Tibial nerve (tissue), 4 donors: ENCODE measurements at regions not wholly inside any gene's neighbourhood (a gene's known extent, or its start where the extent isn't known, plus 50 kb on each side); places are given as distances from the start of the nearest gene placed in this dataset.
A peak's percentile ranks its signal among the peaks of the same experiment; 100 is the strongest.

Source experiments
- DNase-seq, 2 donors: peaks; one replicate each; pipeline ENCODE4 v3.0.0-alpha.2; 2019; ENCODE audit warnings: low spot score in 2 of 2
- H3K27ac ChIP-seq, 4 donors: fragments of 200-600 bp; sonication (generic) in 3 of 4; one replicate each; pipeline ENCODE4 v1.5.1; 2017 to 2019; ENCODE audit warnings: mild to moderate bottlenecking in 1 of 4
- H3K27me3 ChIP-seq, 2 donors: fragments of 200-600 bp; sonication (generic) in 1 of 2; one replicate each; pipeline versions ENCODE4 v1.5.1 to v1.6.0; 2017 to 2019
- H3K36me3 ChIP-seq, 3 donors: fragments of 200-600 bp; sonication (generic); one replicate each; pipeline ENCODE4 v1.5.1; 2018 to 2019
- H3K4me1 ChIP-seq, 4 donors: fragments of 200-600 bp; sonication (generic) in 3 of 4; one replicate each; pipeline ENCODE4 v1.5.1; 2017 to 2019
- H3K4me3 ChIP-seq, 4 donors: fragments of 200-600 bp; sonication (generic) in 3 of 4; one replicate each; pipeline ENCODE4 v1.5.1; 2017 to 2019; ENCODE audit warnings: mild to moderate bottlenecking in 1 of 4, moderate library complexity in 1 of 4
- H3K9me3 ChIP-seq, 4 donors: fragments of 200-600 bp; sonication (generic) in 3 of 4; one replicate each; pipeline ENCODE4 v1.5.1; 2017 to 2019
- EP300 ChIP-seq, 2 donors: sonication (generic); formaldehyde crosslinking; IDR thresholded peaks; one replicate each; pipeline ENCODE4 v1.6.1; 2017; ENCODE audit warnings: antibody characterized with exemption in 2 of 2, mild to moderate bottlenecking in 1 of 2
- POLR2A ChIP-seq, 2 donors: fragments of 450-650 bp; IDR thresholded peaks; one replicate each; pipeline ENCODE4 v1.6.1; 2017; ENCODE audit warnings: antibody characterized with exemption in 2 of 2, mild to moderate bottlenecking in 2 of 2, moderate library complexity in 2 of 2
- WGBS, 2 donors: methylation state at CpG; one replicate each; pipeline ENCODE4 v1.1.5; 2018; 5-methylcytosine and 5-hydroxymethylcytosine counted together
- TF ChIP-seq, protein P1 (sequence below), 5 experiments: fragments of 200-600 bp in 3 of 5; fragments of 450-650 bp in 2 of 5; sonication (generic) in 3 of 5; IDR thresholded peaks; one replicate each; pipeline ENCODE4 v1.5.1; 2016 to 2019; ENCODE audit warnings: antibody characterized with exemption in 5 of 5, mild to moderate bottlenecking in 3 of 5, moderate library complexity in 2 of 5

DNA sequence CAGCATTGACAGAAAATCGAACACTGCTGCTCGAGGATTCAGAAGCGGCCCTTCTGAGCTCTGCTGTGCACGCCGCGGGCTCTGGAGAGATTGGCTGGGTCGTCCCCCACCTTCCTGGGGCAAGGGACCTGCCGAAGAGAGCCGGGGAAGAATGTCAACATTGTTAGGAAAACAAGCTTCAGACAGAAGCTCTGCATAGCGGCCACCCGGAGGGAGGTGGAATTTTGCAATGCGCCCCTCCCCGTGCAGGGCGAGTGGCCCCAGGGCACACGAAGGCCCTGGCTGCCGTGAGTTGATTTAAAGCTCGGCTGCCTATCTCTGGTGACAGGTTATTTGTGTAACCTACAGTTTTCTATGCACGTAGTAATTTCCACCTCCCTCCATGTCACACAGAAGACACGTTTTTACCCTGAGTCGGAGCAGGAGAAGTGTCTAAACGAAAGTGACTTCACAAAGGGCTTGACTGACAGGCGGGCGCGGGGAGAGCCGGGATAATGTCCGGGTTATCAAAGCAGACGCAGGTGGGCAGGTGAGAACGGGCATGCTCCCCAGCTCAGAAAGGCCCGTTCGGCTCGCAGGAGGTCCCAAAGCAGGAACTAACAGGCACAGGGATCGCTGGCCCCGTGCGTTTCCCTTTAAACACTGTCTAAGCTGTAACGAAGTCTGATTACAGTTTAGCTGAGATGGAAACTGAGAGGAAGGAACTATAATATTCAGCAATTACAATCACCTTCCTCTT, 84.6 kb downstream of the PDGFA start:
- WGBS, 2 donors = 55 to 60% methylated on average over 31 to 35 of the region's 35 CpGs

DNA sequence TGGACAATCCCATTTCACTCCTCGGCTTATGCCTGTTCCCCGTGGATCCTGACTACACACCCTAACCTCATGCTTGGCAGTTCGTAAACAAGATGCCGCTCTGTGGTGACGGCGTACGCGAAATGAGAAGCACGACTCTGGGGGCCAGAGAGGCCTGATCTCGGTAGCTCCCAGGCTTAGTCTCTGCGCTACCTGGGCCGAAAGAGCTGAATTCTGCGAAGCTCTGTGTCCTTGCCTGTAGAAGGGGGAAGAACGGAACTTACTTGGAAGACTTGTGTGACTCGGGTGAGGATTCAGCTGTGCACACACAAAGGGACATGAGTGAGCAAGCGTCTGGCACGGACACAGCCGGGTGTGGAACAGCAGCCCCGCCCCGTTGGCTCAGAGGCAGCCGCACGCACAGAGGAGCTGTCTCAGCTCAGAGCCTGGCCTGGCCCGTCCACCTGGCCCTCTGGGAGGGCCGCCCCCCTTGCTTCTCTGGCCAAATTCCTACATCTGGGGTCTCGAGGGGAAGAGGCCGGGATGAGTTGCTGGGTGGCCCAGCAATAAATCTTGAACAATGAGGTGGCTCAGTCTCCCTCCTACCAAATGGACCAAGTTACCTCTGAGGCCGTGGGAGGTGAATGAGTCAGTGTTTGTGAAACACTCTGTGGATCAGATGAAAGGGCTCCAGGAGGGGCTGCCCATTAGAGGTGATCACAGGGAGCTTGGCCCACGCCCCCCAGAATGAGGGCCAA, 83.8 kb downstream of the PDGFA start:
- no peak for DNase-seq
- 69 to 72% methylated on average over 27 to 28 of the region's 28 CpGs for WGBS, 2 donors
- peak overlapping the region in 1 of 4 donors; percentile 4 for H3K4me3 ChIP-seq

More for the DNA sequence above, 84.6 kb downstream of the PDGFA start:
- Histone ChIP-seq H3K9me3 (no peaks in the 10 kb centered on the region), H3K27ac (no peak overlapping the region), H3K4me3 (peak overlapping the region in 1 of 4 donors; percentile 4), H3K27me3 (no peaks in the 10 kb centered on the region), H3K36me3 (no peaks in the 10 kb centered on the region), H3K4me1 (no peaks in the 10 kb centered on the region)
- DNase-seq = no peak
- no peak for TF ChIP-seq EP300 (IDR thresholded peaks at IDR 0.05)
- TF ChIP-seq POLR2A (IDR thresholded peaks at IDR 0.05) = no peak
- TF ChIP-seq, protein P1, sequence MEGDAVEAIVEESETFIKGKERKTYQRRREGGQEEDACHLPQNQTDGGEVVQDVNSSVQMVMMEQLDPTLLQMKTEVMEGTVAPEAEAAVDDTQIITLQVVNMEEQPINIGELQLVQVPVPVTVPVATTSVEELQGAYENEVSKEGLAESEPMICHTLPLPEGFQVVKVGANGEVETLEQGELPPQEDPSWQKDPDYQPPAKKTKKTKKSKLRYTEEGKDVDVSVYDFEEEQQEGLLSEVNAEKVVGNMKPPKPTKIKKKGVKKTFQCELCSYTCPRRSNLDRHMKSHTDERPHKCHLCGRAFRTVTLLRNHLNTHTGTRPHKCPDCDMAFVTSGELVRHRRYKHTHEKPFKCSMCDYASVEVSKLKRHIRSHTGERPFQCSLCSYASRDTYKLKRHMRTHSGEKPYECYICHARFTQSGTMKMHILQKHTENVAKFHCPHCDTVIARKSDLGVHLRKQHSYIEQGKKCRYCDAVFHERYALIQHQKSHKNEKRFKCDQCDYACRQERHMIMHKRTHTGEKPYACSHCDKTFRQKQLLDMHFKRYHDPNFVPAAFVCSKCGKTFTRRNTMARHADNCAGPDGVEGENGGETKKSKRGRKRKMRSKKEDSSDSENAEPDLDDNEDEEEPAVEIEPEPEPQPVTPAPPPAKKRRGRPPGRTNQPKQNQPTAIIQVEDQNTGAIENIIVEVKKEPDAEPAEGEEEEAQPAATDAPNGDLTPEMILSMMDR (IDR thresholded peaks at IDR 0.05) = no peak

DNA sequence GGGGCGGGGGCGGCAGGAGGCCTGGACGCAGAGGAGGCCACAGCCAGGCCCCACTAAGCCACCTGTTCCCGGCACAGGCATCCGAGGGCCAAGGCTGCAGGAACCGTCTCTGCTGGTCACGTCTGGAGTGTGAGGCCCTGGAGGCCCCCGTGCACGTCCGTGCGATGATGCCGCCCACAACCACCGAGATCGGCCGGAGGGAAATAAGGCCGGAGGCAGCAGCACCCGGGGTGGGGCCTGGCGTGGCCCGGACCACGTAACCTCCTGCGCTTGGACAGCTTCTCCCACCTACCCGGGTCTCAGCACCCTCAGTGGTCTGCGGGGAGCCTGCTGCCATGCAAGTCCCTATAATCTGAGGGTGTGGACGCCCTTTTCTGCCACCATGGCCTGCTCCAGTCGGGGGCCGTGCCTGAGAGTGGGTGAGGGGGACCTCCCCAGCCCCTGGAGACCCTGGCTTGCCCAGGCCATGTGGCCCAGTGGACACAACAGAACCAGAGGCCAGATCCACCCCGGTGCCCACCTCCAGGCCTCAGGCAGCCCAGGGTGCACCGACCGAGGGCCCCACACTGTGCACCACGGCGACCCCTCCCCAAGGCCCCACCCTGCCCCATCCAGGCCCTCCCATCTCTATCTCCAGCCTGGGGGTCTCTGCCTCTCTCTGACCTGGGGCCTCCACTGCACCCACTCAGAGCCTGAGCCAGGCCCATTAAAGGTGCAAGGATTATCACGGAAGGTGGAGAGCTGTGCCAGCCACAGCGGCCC, 83.1 kb downstream of the PDGFA start:
- Histone ChIP-seq H3K4me1 (no peaks in the 10 kb centered on the region), H3K4me3 (no peak overlapping the region), H3K27me3 (no peaks in the 10 kb centered on the region), H3K9me3 (no peaks in the 10 kb centered on the region), H3K27ac (no peak overlapping the region), H3K36me3 (no peaks in the 10 kb centered on the region)
- DNase-seq = no peak
- TF ChIP-seq POLR2A (IDR thresholded peaks at IDR 0.05) (no peak), EP300 (IDR thresholded peaks at IDR 0.05) (no peak)
- TF ChIP-seq, protein P1 (IDR thresholded peaks at IDR 0.05) = no peak
- WGBS, 2 donors = 82 to 87% methylated on average over 4 to 21 of the region's 33 CpGs

More for the DNA sequence above, 83.8 kb downstream of the PDGFA start:
- TF ChIP-seq, protein P1 (IDR thresholded peaks at IDR 0.05) = no peak
- TF ChIP-seq EP300 (IDR thresholded peaks at IDR 0.05) (no peak), POLR2A (IDR thresholded peaks at IDR 0.05) (no peak)
- Histone ChIP-seq H3K27ac (no peak overlapping the region), H3K9me3 (no peaks in the 10 kb centered on the region), H3K4me1 (no peaks in the 10 kb centered on the region), H3K36me3 (no peaks in the 10 kb centered on the region), H3K27me3 (no peaks in the 10 kb centered on the region)

DNA sequence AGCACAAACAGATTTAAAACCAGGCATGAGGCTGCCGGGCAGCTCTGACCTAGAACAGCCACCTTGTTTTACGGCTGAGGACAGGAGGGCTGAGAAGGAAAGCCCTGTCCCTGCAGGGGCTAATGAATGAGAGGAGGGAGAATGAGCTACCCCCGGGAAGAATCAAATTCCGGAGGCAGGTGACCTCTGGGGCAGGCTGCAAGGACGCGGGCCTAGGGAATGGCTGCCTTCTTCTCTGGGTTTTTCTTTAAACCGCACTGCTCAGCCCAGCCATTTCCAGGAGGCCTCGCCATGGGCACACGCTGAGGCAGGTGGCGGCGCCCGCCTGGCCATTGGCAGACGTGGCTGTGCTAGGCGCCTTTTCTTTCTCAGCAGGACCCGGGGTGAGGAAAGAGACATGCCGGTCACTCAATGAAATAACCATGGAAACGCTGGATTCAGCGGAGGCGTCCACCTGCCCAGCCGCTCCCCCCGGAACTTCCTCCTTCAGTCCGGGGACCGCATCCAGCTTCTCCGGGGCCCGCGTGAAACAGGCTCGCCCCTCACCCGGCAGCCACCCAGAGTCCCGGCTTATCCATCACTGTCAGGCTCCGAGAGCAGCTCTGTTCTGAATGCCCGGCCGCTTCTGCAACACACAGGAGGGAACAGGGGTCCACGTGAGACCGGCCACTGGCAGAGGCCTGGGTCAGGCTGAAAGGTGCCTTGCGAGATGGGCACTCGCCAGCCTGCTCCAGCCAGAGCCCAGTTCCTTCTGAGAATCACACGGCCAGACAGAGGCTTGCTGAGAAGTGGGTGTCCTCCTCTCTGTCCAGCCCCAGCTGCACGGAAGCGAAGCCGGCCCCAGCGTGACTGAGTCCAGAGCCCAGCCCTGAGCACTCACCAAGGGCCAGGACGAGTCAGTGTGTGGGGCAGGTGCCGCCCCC, 82.1 kb downstream of the PDGFA start:
- 79 to 81% methylated on average over 40 to 42 of the region's 43 CpGs for WGBS, 2 donors

More for the DNA sequence above, 82.1 kb downstream of the PDGFA start:
- H3K27ac ChIP-seq = no peak overlapping the region
- no peak overlapping the region for H3K4me3 ChIP-seq
- H3K36me3 ChIP-seq = no peaks in the 10 kb centered on the region
- no peaks in the 10 kb centered on the region for H3K4me1 ChIP-seq
- H3K27me3 ChIP-seq = no peaks in the 10 kb centered on the region
- H3K9me3 ChIP-seq = no peaks in the 10 kb centered on the region
- DNase-seq = no peak
- TF ChIP-seq, protein P1 (IDR thresholded peaks at IDR 0.05) = no peak
